Endothelial cell of umbilical vein (primary cell): ENCODE measurements at regions not wholly inside any gene's neighbourhood (a gene's known extent, or its start where the extent isn't known, plus 50 kb on each side); places are given as distances from the start of the nearest gene placed in this dataset.

ENCODE experiments used
- BruUV-seq: library from RNA; stranded (reverse); fragments of 400-500 nt; replicated peaks from 2 replicates; lab custom pipeline; 2021; lab: Mats Ljungman, UMichigan
- CTCF ChIA-PET: fragments of 300-600, 350-600 bp; sonication (Branson Sonifier 250); formaldehyde crosslinking; loops from one replicate; lab custom pipeline; 2021; ENCODE audit warnings: antibody characterized with exemption, inconsistent platforms; lab: Charles Lee
- POLR2A ChIA-PET: fragments of 300-600, 350-600 bp; sonication (Branson Sonifier 250); formaldehyde crosslinking; loops from one replicate; lab custom pipeline; 2021; ENCODE audit warnings: antibody characterized with exemption, inconsistent platforms; lab: Charles Lee
- DNase-seq: peaks from one replicate; pipeline ENCODE4 v3.0.0-alpha.2; 2011; ENCODE audit warnings: low read depth, low spot score
- FAIRE-seq: peaks from 2 replicates; lab custom pipeline; 2011; peaks lifted over from hg19 to GRCh38; lab: Jason Lieb, UNC
- H2AFZ ChIP-seq: 2 replicates; pipeline ENCODE4 v1.6.0; 2012; ENCODE audit warnings: low read depth, low read length, control low read depth, inconsistent platforms
- H3K27ac ChIP-seq: 2 replicates; pipeline ENCODE4 v1.5.1; 2011; ENCODE audit warnings: low read depth, mild to moderate bottlenecking, control low read depth, low read length, moderate library complexity; ENCODE audit not compliant: insufficient read depth
- H3K27me3 ChIP-seq, 2 experiments: 2 replicates each; pipeline versions ENCODE4 v1.6.0 to v1.6.1; 2011; ENCODE audit warnings: low read length in 2 of 2, mixed read lengths in 1 of 2; ENCODE audit not compliant: control insufficient read depth in 2 of 2, insufficient read depth in 2 of 2
- H3K36me3 ChIP-seq, 2 experiments: 2 replicates in 1 of 2; 3 replicates in 1 of 2; pipeline ENCODE4 v1.5.1; 2011; ENCODE audit warnings: low read length in 2 of 2, mild to moderate bottlenecking in 1 of 2, moderate library complexity in 1 of 2; ENCODE audit not compliant: control insufficient read depth in 2 of 2, insufficient read depth in 2 of 2; ENCODE audit errors: extremely low read depth in 1 of 2
- H3K4me1 ChIP-seq: 3 replicates; pipeline ENCODE4 v1.5.1; 2011; ENCODE audit warnings: mild to moderate bottlenecking, low read length; ENCODE audit not compliant: control insufficient read depth, insufficient read depth; ENCODE audit errors: extremely low read depth
- H3K4me2 ChIP-seq: 2 replicates; pipeline ENCODE4 v1.6.1; 2011; ENCODE audit warnings: low read length, control low read depth, mixed read lengths; ENCODE audit not compliant: insufficient read depth
- H3K4me3 ChIP-seq, 3 experiments: fragments of 200-600 bp in 1 of 3; sonication (generic), shearing (Covaris generic) in 1 of 3; replicated peaks in 1 of 3; 2 replicates each; pipeline ENCODE4 v1.5.1; 2011 to 2016; ENCODE audit warnings: control low read depth in 3 of 3, low read length in 3 of 3, mild to moderate bottlenecking in 2 of 3, inconsistent platforms in 1 of 3, low read depth in 1 of 3, moderate library complexity in 1 of 3; ENCODE audit not compliant: insufficient read depth in 1 of 3
- H3K79me2 ChIP-seq: 2 replicates; pipeline ENCODE4 v1.6.0; 2012; ENCODE audit warnings: low read length, inconsistent platforms; ENCODE audit not compliant: control insufficient read depth, insufficient read depth
- H3K9ac ChIP-seq: replicated peaks from 2 replicates; pipeline ENCODE3; 2011; ENCODE audit warnings: low read length, control low read depth; ENCODE audit not compliant: insufficient read depth; ENCODE audit errors: extremely low read depth
- H3K9me1 ChIP-seq: replicated peaks from 3 replicates; pipeline ENCODE4 v1.6.0; 2011; ENCODE audit warnings: mild to moderate bottlenecking, low read length; ENCODE audit not compliant: control insufficient read depth, insufficient read depth; ENCODE audit errors: extremely low read depth
- H3K9me3 ChIP-seq: replicated peaks from 2 replicates; pipeline ENCODE4 v1.5.1; 2012; ENCODE audit warnings: low read length, inconsistent platforms; ENCODE audit not compliant: control insufficient read depth, insufficient read depth
- H4K20me1 ChIP-seq: replicated peaks from 2 replicates; pipeline ENCODE3; 2011; ENCODE audit warnings: mild to moderate bottlenecking, low read length; ENCODE audit not compliant: control insufficient read depth, insufficient read depth; ENCODE audit errors: extremely low read depth
- FOS ChIP-seq: IDR thresholded peaks from 2 replicates; pipeline ENCODE4 v1.6.1; 2011; ENCODE audit warnings: mild to moderate bottlenecking, low read length, moderate library complexity, borderline replicate concordance; ENCODE audit not compliant: insufficient read depth
- JUN ChIP-seq: IDR thresholded peaks from 2 replicates; pipeline ENCODE4 v1.6.1; 2011; ENCODE audit warnings: borderline replicate concordance, low read depth; ENCODE audit not compliant: insufficient read length, insufficient read depth
- MYC ChIP-seq: IDR thresholded peaks from one replicate; pipeline ENCODE4 v1.6.1; 2011; ENCODE audit warnings: mild to moderate bottlenecking, low read depth, low read length
- POLR2A ChIP-seq: IDR thresholded peaks from 2 replicates; pipeline ENCODE4 v1.6.1; 2012; ENCODE audit warnings: low read depth, mild to moderate bottlenecking, control low read depth, low read length
- POLR2AphosphoS5 ChIP-seq: IDR thresholded peaks from 2 replicates; pipeline ENCODE4 v1.6.1; 2012; ENCODE audit warnings: low read depth, mild to moderate bottlenecking, control low read depth, low read length, moderate library complexity; ENCODE audit not compliant: insufficient read depth
- dilution Hi-C: fragments of 300-500 bp; cut with MboI; formaldehyde crosslinking; loops from one replicate; pipeline ENCODE4 v1.15.0; 2019; ENCODE audit warnings: low sequenced_read_pairs; ENCODE audit not compliant: extremely low pct_ligation_motif_present
- intact Hi-C: fragments of 100-400 bp; cut with micrococcal nuclease; formaldehyde crosslinking; loops from one replicate; pipeline ENCODE4 v1.10.0; 2022
- TF ChIP-seq, protein P1 (sequence below), 2 donors: IDR thresholded peaks; 1 replicate in 1 of 2; 2 replicates in 1 of 2; pipeline ENCODE4 v1.5.1; 2011; ENCODE audit warnings: low read length in 2 of 2, mild to moderate bottlenecking in 2 of 2, moderate library complexity in 2 of 2, control low read depth in 1 of 2, inconsistent platforms in 1 of 2, low read depth in 1 of 2; ENCODE audit not compliant: insufficient read depth in 1 of 2; ENCODE audit errors: extremely low read depth in 1 of 2
- TF ChIP-seq, protein P2 (sequence below): IDR thresholded peaks from 2 replicates; pipeline ENCODE4 v1.6.1; 2011; ENCODE audit not compliant: insufficient read depth, insufficient read length

DNA sequence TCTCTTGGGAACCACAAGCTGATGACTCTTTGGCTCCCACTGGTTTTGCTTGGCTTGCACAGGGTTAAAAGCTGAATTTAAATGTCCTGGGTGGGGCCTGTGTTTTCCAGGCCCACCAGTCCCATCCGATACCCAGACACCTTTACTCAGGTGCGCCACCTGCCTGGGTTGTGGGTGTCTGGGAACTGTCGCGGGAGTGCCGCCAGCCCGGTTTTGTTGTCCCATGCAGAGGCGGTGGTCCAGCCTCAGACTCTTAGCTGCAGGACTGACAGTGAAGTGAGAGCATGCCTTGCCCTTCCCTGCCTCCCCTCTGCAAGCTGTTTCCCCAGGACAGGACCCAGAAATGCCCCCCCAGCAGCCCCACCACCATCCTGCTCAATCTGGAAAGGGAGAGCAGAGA, 255.6 kb upstream of the ZNF32 start:
- Histone ChIP-seq H3K9me3 (no peaks in the 10 kb centered on the region), H3K4me2 (no peak overlapping the region), H3K79me2 (no peaks in the 10 kb centered on the region), H3K4me1 (no peaks in the 10 kb centered on the region), H3K27ac (no peak overlapping the region), H3K36me3 (no peaks in the 10 kb centered on the region), H4K20me1 (no peaks in the 10 kb centered on the region), H3K9ac (no peak overlapping the region), H3K9me1 (no peaks in the 10 kb centered on the region), H3K4me3 (no peak overlapping the region), H3K27me3 (peaks cover 0 to 8% of the 10 kb centered on the region in 2 experiments), H2AFZ (no peak overlapping the region)
- ChIA-PET POLR2A (no interaction called here), CTCF (interaction anchor here (2.2 to 2.5 kb wide), 2 partner anchors 57 to 214 kb away, joined by 5 to 12 read pairs; no protein-coding TSS in a partner anchor)
- intact Hi-C loops: no loop called here
- no TSS peak for BruUV-seq
- DNase-seq: no peak
- no peak for FAIRE-seq
- dilution Hi-C loops: no loop called here
- TF ChIP-seq POLR2A: no peak
- TF ChIP-seq, protein P1, sequence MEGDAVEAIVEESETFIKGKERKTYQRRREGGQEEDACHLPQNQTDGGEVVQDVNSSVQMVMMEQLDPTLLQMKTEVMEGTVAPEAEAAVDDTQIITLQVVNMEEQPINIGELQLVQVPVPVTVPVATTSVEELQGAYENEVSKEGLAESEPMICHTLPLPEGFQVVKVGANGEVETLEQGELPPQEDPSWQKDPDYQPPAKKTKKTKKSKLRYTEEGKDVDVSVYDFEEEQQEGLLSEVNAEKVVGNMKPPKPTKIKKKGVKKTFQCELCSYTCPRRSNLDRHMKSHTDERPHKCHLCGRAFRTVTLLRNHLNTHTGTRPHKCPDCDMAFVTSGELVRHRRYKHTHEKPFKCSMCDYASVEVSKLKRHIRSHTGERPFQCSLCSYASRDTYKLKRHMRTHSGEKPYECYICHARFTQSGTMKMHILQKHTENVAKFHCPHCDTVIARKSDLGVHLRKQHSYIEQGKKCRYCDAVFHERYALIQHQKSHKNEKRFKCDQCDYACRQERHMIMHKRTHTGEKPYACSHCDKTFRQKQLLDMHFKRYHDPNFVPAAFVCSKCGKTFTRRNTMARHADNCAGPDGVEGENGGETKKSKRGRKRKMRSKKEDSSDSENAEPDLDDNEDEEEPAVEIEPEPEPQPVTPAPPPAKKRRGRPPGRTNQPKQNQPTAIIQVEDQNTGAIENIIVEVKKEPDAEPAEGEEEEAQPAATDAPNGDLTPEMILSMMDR (IDR thresholded peaks at IDR 0.05; ENCODE audit: extremely low read depth in 1 of 2, insufficient read depth in 1 of 2, low read depth in 1 of 2, low read length in 2 of 2): no peak
- TF ChIP-seq MYC: no peak
- TF ChIP-seq POLR2AphosphoS5: no peak
- no peak for TF ChIP-seq JUN
- no peak for TF ChIP-seq FOS
- TF ChIP-seq, protein P2, sequence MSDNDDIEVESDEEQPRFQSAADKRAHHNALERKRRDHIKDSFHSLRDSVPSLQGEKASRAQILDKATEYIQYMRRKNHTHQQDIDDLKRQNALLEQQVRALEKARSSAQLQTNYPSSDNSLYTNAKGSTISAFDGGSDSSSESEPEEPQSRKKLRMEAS: no peak
